Osteocyte (in vitro differentiated cells): ENCODE measurements at regions not wholly inside any gene's neighbourhood (a gene's known extent, or its start where the extent isn't known, plus 50 kb on each side); places are given as distances from the start of the nearest gene placed in this dataset.

ENCODE experiments used
- DNase-seq: peaks from one replicate; pipeline ENCODE4 v3.0.0; 2021; ENCODE audit warnings: mixed read lengths; ENCODE audit not compliant: unreplicated experiment; ENCODE audit errors: extremely low spot score
- H3K27ac Mint-ChIP-seq: one replicate; pipeline ENCODE4 v1.8.0; 2021; ENCODE audit warnings: mild to moderate bottlenecking, mixed read lengths; ENCODE audit not compliant: unreplicated experiment
- H3K27me3 Mint-ChIP-seq: one replicate; pipeline ENCODE4 v1.8.0; 2021; ENCODE audit warnings: mixed read lengths; ENCODE audit not compliant: unreplicated experiment
- H3K36me3 Mint-ChIP-seq: one replicate; pipeline ENCODE4 v1.8.0; 2021; ENCODE audit warnings: mixed read lengths; ENCODE audit not compliant: unreplicated experiment
- H3K4me1 Mint-ChIP-seq: one replicate; pipeline ENCODE4 v1.8.0; 2021; ENCODE audit warnings: mixed read lengths; ENCODE audit not compliant: unreplicated experiment
- H3K4me3 Mint-ChIP-seq: one replicate; pipeline ENCODE4 v1.8.0; 2021; ENCODE audit warnings: mild to moderate bottlenecking, moderate library complexity, mixed read lengths; ENCODE audit not compliant: unreplicated experiment
- H3K9me3 Mint-ChIP-seq: one replicate; pipeline ENCODE4 v1.8.0; 2021; ENCODE audit warnings: mixed read lengths; ENCODE audit not compliant: unreplicated experiment
- TF ChIP-seq, protein P1 (sequence below): fragments of 200-600 bp; sonication (generic); IDR thresholded peaks from 2 replicates; pipeline ENCODE4 v1.5.0; 2021; ENCODE audit warnings: antibody characterized with exemption, mild to moderate bottlenecking, moderate library complexity

DNA sequence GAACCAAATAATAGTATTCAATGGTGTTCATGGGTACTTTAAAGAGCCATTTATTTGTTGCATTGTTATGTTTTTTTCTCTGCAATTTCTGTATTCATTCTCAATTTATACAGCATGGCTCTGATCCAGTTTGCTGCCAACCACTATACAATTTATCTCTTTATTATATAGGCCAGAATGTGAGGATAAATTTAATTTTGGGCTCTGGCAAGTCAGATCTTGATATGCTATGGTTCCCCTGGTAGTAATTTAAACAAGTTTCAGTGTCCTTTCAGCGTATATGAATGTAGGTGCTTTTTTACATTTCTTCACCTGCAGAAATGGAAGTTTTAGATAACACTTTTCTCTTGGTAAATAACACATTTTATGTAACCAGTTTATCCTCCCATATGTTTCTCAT is 1118.0 kb upstream of the SEMA6A start:
- TF ChIP-seq, protein P1, sequence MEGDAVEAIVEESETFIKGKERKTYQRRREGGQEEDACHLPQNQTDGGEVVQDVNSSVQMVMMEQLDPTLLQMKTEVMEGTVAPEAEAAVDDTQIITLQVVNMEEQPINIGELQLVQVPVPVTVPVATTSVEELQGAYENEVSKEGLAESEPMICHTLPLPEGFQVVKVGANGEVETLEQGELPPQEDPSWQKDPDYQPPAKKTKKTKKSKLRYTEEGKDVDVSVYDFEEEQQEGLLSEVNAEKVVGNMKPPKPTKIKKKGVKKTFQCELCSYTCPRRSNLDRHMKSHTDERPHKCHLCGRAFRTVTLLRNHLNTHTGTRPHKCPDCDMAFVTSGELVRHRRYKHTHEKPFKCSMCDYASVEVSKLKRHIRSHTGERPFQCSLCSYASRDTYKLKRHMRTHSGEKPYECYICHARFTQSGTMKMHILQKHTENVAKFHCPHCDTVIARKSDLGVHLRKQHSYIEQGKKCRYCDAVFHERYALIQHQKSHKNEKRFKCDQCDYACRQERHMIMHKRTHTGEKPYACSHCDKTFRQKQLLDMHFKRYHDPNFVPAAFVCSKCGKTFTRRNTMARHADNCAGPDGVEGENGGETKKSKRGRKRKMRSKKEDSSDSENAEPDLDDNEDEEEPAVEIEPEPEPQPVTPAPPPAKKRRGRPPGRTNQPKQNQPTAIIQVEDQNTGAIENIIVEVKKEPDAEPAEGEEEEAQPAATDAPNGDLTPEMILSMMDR: no peak

DNA sequence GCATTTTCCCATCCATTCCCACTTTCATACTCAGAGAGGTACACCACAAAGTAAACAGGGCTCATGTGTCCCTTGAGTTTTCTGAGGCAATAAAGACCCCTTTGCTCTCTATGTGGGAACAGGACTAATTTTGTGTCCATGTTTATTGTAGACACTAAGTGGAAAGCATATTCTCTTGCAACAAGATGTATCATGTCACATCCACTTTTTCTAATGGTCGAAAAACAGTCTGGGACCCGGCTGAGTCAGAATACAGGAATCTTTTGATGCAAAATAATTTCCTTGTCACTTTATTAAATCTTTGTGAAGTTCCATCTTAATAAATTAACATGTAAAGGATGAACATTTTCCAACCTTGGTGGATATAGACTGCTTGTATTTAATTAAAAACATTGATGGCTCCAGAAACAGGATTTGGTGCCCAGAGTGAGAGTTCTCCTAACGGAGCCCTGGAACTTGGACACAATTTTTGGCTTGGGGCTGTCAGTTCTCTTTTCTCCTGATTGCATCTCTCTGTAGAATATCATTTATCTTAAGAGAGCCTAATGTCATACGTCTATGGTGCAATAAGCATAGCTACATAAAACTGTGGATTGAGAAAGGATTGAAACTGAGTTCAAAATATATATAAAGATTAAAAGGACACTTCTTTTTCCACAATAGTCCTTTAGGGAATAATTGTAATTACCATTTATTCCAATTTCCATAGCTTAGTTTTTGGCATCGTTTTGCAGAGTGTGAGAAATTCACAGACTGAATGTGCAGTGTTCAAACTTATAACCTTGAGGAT is 1116.7 kb upstream of the SEMA6A start:
- TF ChIP-seq, protein P1: no peak
- no peak overlapping the region for H3K27ac Mint-ChIP-seq
- no peaks in the 10 kb centered on the region for H3K36me3 Mint-ChIP-seq
- no peaks in the 10 kb centered on the region for H3K4me1 Mint-ChIP-seq
- no peaks in the 10 kb centered on the region for H3K27me3 Mint-ChIP-seq
- no peak for DNase-seq
- no peaks in the 10 kb centered on the region for H3K9me3 Mint-ChIP-seq
- H3K4me3 Mint-ChIP-seq: no peak overlapping the region

More for the DNA sequence above, 1118.0 kb upstream of the SEMA6A start:
- DNase-seq: no peak
- Mint-ChIP-seq H3K27me3 (no peaks in the 10 kb centered on the region), H3K27ac (no peak overlapping the region), H3K4me1 (no peaks in the 10 kb centered on the region), H3K4me3 (no peak overlapping the region), H3K36me3 (no peaks in the 10 kb centered on the region), H3K9me3 (no peaks in the 10 kb centered on the region)

DNA sequence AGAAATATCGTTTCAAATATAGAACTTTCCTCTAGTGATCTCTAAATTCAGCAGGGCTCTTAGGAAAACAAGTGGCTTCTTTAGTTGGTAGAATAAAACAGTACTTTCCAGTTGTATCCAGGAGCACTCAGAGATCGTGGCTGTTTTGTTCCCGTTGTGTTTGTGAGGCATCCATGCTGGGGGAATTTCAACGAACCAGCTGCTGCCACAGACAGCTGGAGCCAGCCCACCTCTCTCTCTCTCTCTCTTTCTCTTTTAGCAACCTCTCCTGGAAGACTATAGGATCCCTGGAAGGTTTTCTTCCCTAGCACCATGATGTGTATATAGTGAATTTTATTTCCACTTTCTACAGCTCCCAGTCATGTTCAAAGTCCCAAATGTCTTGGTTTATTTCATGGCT is 1116.0 kb upstream of the SEMA6A start:
- Mint-ChIP-seq H3K4me3 (no peak overlapping the region), H3K27me3 (no peaks in the 10 kb centered on the region), H3K9me3 (no peaks in the 10 kb centered on the region), H3K27ac (no peak overlapping the region), H3K36me3 (no peaks in the 10 kb centered on the region), H3K4me1 (no peaks in the 10 kb centered on the region)
- TF ChIP-seq, protein P1: no peak
- DNase-seq: no peak

DNA sequence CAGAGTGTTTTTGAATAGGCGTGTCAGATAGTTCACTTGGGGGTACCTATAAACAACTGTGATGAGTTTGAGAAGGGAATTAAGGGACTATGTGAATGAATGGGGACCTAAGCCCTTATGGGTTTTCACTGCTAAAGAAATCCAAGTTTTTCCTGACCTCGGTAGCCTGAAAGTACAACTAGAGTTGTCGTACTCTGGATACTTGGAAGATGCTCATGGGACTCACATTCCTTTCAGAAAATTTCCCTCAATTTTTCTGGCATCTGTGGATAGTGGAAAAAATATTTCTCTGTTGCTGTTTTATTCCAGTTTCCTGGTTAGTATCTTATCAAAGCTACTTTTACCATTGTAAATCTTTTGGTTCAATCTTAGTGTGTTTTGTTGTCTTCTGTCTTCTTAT is 1112.3 kb upstream of the SEMA6A start:
- no peak overlapping the region for H3K27ac Mint-ChIP-seq

DNA sequence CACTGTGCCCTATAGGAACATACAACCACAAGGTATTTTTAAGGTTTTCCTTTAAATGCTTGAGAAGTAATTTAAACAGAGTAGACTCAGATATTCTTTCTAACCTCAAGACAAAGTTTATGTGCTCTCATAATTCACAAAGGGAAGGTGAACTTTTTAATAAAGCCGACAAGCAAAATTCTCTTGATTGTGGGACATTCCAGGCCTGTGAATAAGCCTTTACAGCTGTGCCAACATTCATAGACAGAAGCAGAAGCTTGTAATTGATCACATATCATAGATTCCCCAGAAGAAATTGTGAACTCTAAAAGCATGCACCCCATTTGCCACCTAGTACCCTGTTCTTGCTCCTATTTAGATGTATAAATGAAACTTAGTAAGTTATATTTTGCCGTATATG is 1107.8 kb upstream of the SEMA6A start:
- Mint-ChIP-seq H3K36me3 (no peaks in the 10 kb centered on the region), H3K27me3 (no peaks in the 10 kb centered on the region), H3K4me3 (no peak overlapping the region), H3K4me1 (peaks cover 33% of the 10 kb centered on the region), H3K27ac (no peak overlapping the region), H3K9me3 (no peaks in the 10 kb centered on the region)
- TF ChIP-seq, protein P1: no peak
- DNase-seq: no peak

More for the DNA sequence above, 1112.3 kb upstream of the SEMA6A start:
- peaks cover 11% of the 10 kb centered on the region for H3K4me1 Mint-ChIP-seq
- no peak overlapping the region for H3K4me3 Mint-ChIP-seq
- H3K9me3 Mint-ChIP-seq: no peaks in the 10 kb centered on the region
- TF ChIP-seq, protein P1: no peak
- no peak for DNase-seq
- H3K27me3 Mint-ChIP-seq: no peaks in the 10 kb centered on the region
- H3K36me3 Mint-ChIP-seq: no peaks in the 10 kb centered on the region
